Lower leg skin (tissue), 4 donors: ENCODE measurements at regions not wholly inside any gene's neighbourhood (a gene's known extent, or its start where the extent isn't known, plus 50 kb on each side); places are given as distances from the start of the nearest gene placed in this dataset.

Source experiments
- DNase-seq, 2 donors: peaks; one replicate each; pipeline ENCODE4 v3.0.0-alpha.2; 2019; ENCODE audit warnings: low spot score in 2 of 2
- H3K4me3 ChIP-seq: fragments of 200-600 bp; sonication (generic); 2 replicates; pipeline ENCODE4 v1.5.1; 2017; ENCODE audit warnings: mild to moderate bottlenecking, low read depth; ENCODE audit not compliant: poor library complexity, severe bottlenecking
- CTCF ChIP-seq, 3 donors: fragments of 450-650 bp; IDR thresholded peaks; one replicate each; pipeline ENCODE4 v1.5.1; 2016; ENCODE audit warnings: antibody characterized with exemption in 3 of 3, mild to moderate bottlenecking in 3 of 3, moderate library complexity in 2 of 3
- POLR2A ChIP-seq, 2 donors: fragments of 450-650 bp; IDR thresholded peaks; one replicate each; pipeline ENCODE4 v1.6.1; 2016 to 2017; ENCODE audit warnings: antibody characterized with exemption in 2 of 2, mild to moderate bottlenecking in 1 of 2, moderate library complexity in 1 of 2
- WGBS, 2 donors: methylation state at CpG; one replicate each; pipeline ENCODE4 v1.1.5; 2018; 5-methylcytosine and 5-hydroxymethylcytosine counted together
- intact Hi-C: fragments of 100-400 bp; cut with DNase I; formaldehyde crosslinking; loops from one replicate; pipeline ENCODE4 v1.15.0; 2023; ENCODE audit warnings: low total_unique reads

GRCh38 chr16:9489835-9490467 is 398.5 kb downstream of the HAPSTR1 start:
- intact Hi-C loops, result no loop called here
- no peak for TF ChIP-seq POLR2A (IDR thresholded peaks at IDR 0.05)
- TF ChIP-seq CTCF (IDR thresholded peaks at IDR 0.05), result no peak
- H3K4me3 ChIP-seq, result no peak overlapping the region
- DNase-seq, result no peak
- WGBS, 2 donors, result 43 to 52% methylated on average over 10 of the region's 10 CpGs

- H3K4me3 ChIP-seq, result no peak overlapping the region
- no peak for DNase-seq
- 73 to 77% methylated on average over 3 of the region's 3 CpGs for WGBS, 2 donors
- intact Hi-C loops, result no loop called here
- TF ChIP-seq CTCF (IDR thresholded peaks at IDR 0.05), result no peak
- TF ChIP-seq POLR2A (IDR thresholded peaks at IDR 0.05), result no peak
Measured at GRCh38 chr16:9495824-9496223, 404.4 kb downstream of the HAPSTR1 start.

- 49 to 50% methylated on average over 3 of the region's 3 CpGs for WGBS, 2 donors
- TF ChIP-seq CTCF (IDR thresholded peaks at IDR 0.05) (no peak), POLR2A (IDR thresholded peaks at IDR 0.05) (no peak)
Measured at GRCh38 chr16:9497750-9498149, 406.3 kb downstream of the HAPSTR1 start.

GRCh38 chr16:9499941-9500593 is 408.6 kb downstream of the HAPSTR1 start:
- DNase-seq, result no peak
- H3K4me3 ChIP-seq, result no peak overlapping the region
- intact Hi-C loops, result no loop called here
- no peak for TF ChIP-seq CTCF (IDR thresholded peaks at IDR 0.05)
- TF ChIP-seq POLR2A (IDR thresholded peaks at IDR 0.05), result no peak
- WGBS, 2 donors, result 10 to 13% methylated on average over 1 of the region's 1 CpG

More at GRCh38 chr16:9497750-9498149, 406.3 kb downstream of the HAPSTR1 start:
- no peak for DNase-seq
- H3K4me3 ChIP-seq, result no peak overlapping the region
- intact Hi-C loops, result no loop called here

- intact Hi-C loops, result no loop called here
- TF ChIP-seq CTCF (IDR thresholded peaks at IDR 0.05) (peak in 1 of 3 donors; percentile 19), POLR2A (IDR thresholded peaks at IDR 0.05) (no peak)
- 77 to 86% methylated on average over 2 of the region's 2 CpGs for WGBS, 2 donors
- H3K4me3 ChIP-seq, result no peak overlapping the region
- DNase-seq, result no peak
Measured at GRCh38 chr16:9500872-9501271, 409.4 kb downstream of the HAPSTR1 start.
